Parathyroid adenoma (tissue), 2 donors: ENCODE measurements at regions not wholly inside any gene's neighbourhood (a gene's known extent, or its start where the extent isn't known, plus 50 kb on each side); places are given as distances from the start of the nearest gene placed in this dataset.

Source experiments
- H2AFZ ChIP-seq: fragments of 300-600 bp; sonication (generic); one replicate; pipeline ENCODE4 v1.7.0; 2017; ENCODE audit warnings: antibody characterized with exemption, mild to moderate bottlenecking
- H3K27ac ChIP-seq: fragments of 300-600 bp; sonication (generic); one replicate; pipeline ENCODE4 v1.7.0; 2017
- H3K27me3 ChIP-seq: fragments of 300-600 bp; sonication (generic); one replicate; pipeline ENCODE4 v1.7.0; 2017; ENCODE audit warnings: low read length; ENCODE audit not compliant: control insufficient read depth, insufficient read depth
- H3K36me3 ChIP-seq: fragments of 300-600 bp; sonication (generic); one replicate; pipeline ENCODE4 v1.7.0; 2017; ENCODE audit warnings: low read length; ENCODE audit not compliant: control insufficient read depth, insufficient read depth
- H3K4me1 ChIP-seq: fragments of 300-600 bp; sonication (generic); one replicate; pipeline ENCODE4 v1.7.0; 2017; ENCODE audit warnings: control low read depth
- H3K4me2 ChIP-seq: fragments of 300-600 bp; sonication (generic); one replicate; pipeline ENCODE4 v1.7.0; 2017; ENCODE audit warnings: low read length
- H3K4me3 ChIP-seq: fragments of 300-600 bp; sonication (generic); one replicate; pipeline ENCODE4 v1.7.0; 2017; ENCODE audit warnings: low read depth, low read length
- H3K79me2 ChIP-seq: fragments of 300-600 bp; sonication (generic); one replicate; pipeline ENCODE4 v1.7.0; 2017; ENCODE audit warnings: control low read depth
- H3K9ac ChIP-seq: fragments of 300-600 bp; sonication (generic); one replicate; pipeline ENCODE4 v1.7.0; 2017; ENCODE audit warnings: mild to moderate bottlenecking
- H3K9me3 ChIP-seq: fragments of 300-600 bp; sonication (generic); one replicate; pipeline ENCODE4 v1.7.0; 2017; ENCODE audit warnings: low read length; ENCODE audit not compliant: control insufficient read depth
- CTCF ChIP-seq: fragments of 300-600 bp; sonication (generic); IDR thresholded peaks from one replicate; pipeline ENCODE4 v1.7.0; 2017; ENCODE audit warnings: antibody characterized with exemption, mild to moderate bottlenecking
- donor health status: primary hyperparathyroidism.

- H3K4me2 ChIP-seq = no peak overlapping the region
Measured at GRCh38 chr3:3619815-3620214, 179.4 kb upstream of the LRRN1 start.

GRCh38 chr3:3618623-3619022, 180.6 kb upstream of the LRRN1 start:
- Histone ChIP-seq H2AFZ (no peak overlapping the region), H3K9me3 (no peaks in the 10 kb centered on the region), H3K27ac (no peak overlapping the region), H3K27me3 (no peaks in the 10 kb centered on the region), H3K79me2 (no peaks in the 10 kb centered on the region), H3K36me3 (no peaks in the 10 kb centered on the region), H3K9ac (no peak overlapping the region), H3K4me2 (no peak overlapping the region), H3K4me1 (no peaks in the 10 kb centered on the region), H3K4me3 (no peak overlapping the region)
- no peak for TF ChIP-seq CTCF

More at GRCh38 chr3:3619815-3620214, 179.4 kb upstream of the LRRN1 start:
- Histone ChIP-seq H3K27ac (no peak overlapping the region), H3K27me3 (no peaks in the 10 kb centered on the region), H3K9me3 (no peaks in the 10 kb centered on the region), H2AFZ (no peak overlapping the region), H3K79me2 (no peaks in the 10 kb centered on the region), H3K4me1 (no peaks in the 10 kb centered on the region), H3K4me3 (no peak overlapping the region), H3K9ac (no peak overlapping the region), H3K36me3 (no peaks in the 10 kb centered on the region)
- TF ChIP-seq CTCF = no peak

GRCh38 chr3:3615533-3615932, 183.7 kb upstream of the LRRN1 start:
- no peak overlapping the region for H3K9ac ChIP-seq
- TF ChIP-seq CTCF = no peak
- H3K4me1 ChIP-seq = no peaks in the 10 kb centered on the region
- H3K36me3 ChIP-seq = no peaks in the 10 kb centered on the region
- no peak overlapping the region for H3K4me3 ChIP-seq
- no peak overlapping the region for H3K4me2 ChIP-seq
- no peaks in the 10 kb centered on the region for H3K9me3 ChIP-seq
- H3K79me2 ChIP-seq = no peaks in the 10 kb centered on the region
- no peak overlapping the region for H2AFZ ChIP-seq
- no peaks in the 10 kb centered on the region for H3K27me3 ChIP-seq
- no peak overlapping the region for H3K27ac ChIP-seq

GRCh38 chr3:3610581-3611298, 188.5 kb upstream of the LRRN1 start:
- H3K4me1 ChIP-seq = no peaks in the 10 kb centered on the region
- H3K9me3 ChIP-seq = no peaks in the 10 kb centered on the region
- no peak overlapping the region for H2AFZ ChIP-seq
- H3K27ac ChIP-seq = no peak overlapping the region
- H3K79me2 ChIP-seq = no peaks in the 10 kb centered on the region
- TF ChIP-seq CTCF = no peak
- H3K36me3 ChIP-seq = no peaks in the 10 kb centered on the region
- no peak overlapping the region for H3K9ac ChIP-seq
- H3K4me2 ChIP-seq = no peak overlapping the region
- no peaks in the 10 kb centered on the region for H3K27me3 ChIP-seq
- no peak overlapping the region for H3K4me3 ChIP-seq

- Histone ChIP-seq H3K4me3 (no peak overlapping the region), H3K27ac (no peak overlapping the region), H3K36me3 (no peaks in the 10 kb centered on the region), H3K4me2 (no peak overlapping the region), H3K9ac (no peak overlapping the region), H3K9me3 (no peaks in the 10 kb centered on the region), H3K4me1 (peaks cover 9% of the 10 kb centered on the region), H2AFZ (no peak overlapping the region), H3K27me3 (no peaks in the 10 kb centered on the region), H3K79me2 (no peaks in the 10 kb centered on the region)
- no peak for TF ChIP-seq CTCF
Measured at GRCh38 chr3:3606321-3606720, 192.9 kb upstream of the LRRN1 start.
